ENCODE measurements at regions not wholly inside any gene's neighbourhood (a gene's known extent, or its start where the extent isn't known, plus 50 kb on each side); places are given as distances from the start of the nearest gene placed in this dataset.

- DNase-seq (ENCODE audit: low read depth) = no peak
- no peak for TF ChIP-seq CTCF (IDR thresholded peaks at IDR 0.05; ENCODE audit: insufficient read depth, low read depth, low read length)
- H3K4me3 ChIP-seq (ENCODE audit: low read depth, low read length) = no peak overlapping the region
Measured at GRCh38 chr10:28733245-28733644, 55.9 kb downstream of the BAMBI start.

- no peak overlapping the region for H3K4me3 ChIP-seq (ENCODE audit: low read depth, low read length)
- TF ChIP-seq CTCF (IDR thresholded peaks at IDR 0.05; ENCODE audit: insufficient read depth, low read depth, low read length) = no peak
- DNase-seq (ENCODE audit: low read depth) = no peak
Measured at GRCh38 chr10:28733647-28734046, 56.3 kb downstream of the BAMBI start.

GRCh38 chr10:28734938-28735759, 57.8 kb downstream of the BAMBI start:
- no peak overlapping the region for H3K4me3 ChIP-seq (ENCODE audit: low read depth, low read length)
- TF ChIP-seq CTCF (IDR thresholded peaks at IDR 0.05; ENCODE audit: insufficient read depth, low read depth, low read length) = no peak
- peak; percentile 97 for DNase-seq (ENCODE audit: low read depth)

GRCh38 chr10:28737096-28737495, 59.8 kb downstream of the BAMBI start:
- H3K4me3 ChIP-seq (ENCODE audit: low read depth, low read length) = no peak overlapping the region
- no peak for DNase-seq (ENCODE audit: low read depth)
- no peak for TF ChIP-seq CTCF (IDR thresholded peaks at IDR 0.05; ENCODE audit: insufficient read depth, low read depth, low read length)

GRCh38 chr10:28738200-28738599, 60.9 kb downstream of the BAMBI start:
- H3K4me3 ChIP-seq (ENCODE audit: low read depth, low read length) = no peak overlapping the region
- TF ChIP-seq CTCF (IDR thresholded peaks at IDR 0.05; ENCODE audit: insufficient read depth, low read depth, low read length) = no peak
- DNase-seq (ENCODE audit: low read depth) = no peak

GRCh38 chr10:28743576-28743975, 66.3 kb downstream of the BAMBI start:
- DNase-seq (ENCODE audit: low read depth) = no peak
- TF ChIP-seq CTCF (IDR thresholded peaks at IDR 0.05; ENCODE audit: insufficient read depth, low read depth, low read length) = no peak
- no peak overlapping the region for H3K4me3 ChIP-seq (ENCODE audit: low read depth, low read length)
